Stimulated activated naive CD8-positive, alpha-beta T cell treated with anti-CD3 and anti-CD28 coated beads, Interleukin-15, Interleukin-2, amounts not matched to agents 100 ng/mL and 50 ng/mL, for 24 hours (primary cell): ENCODE measurements at regions not wholly inside any gene's neighbourhood (a gene's known extent, or its start where the extent isn't known, plus 50 kb on each side); places are given as distances from the start of the nearest gene placed in this dataset.

ENCODE experiments used
- H3K27ac Mint-ChIP-seq: one replicate; pipeline ENCODE4 v1.8.0; 2021; ENCODE audit warnings: mild to moderate bottlenecking, mixed read lengths
- H3K27me3 Mint-ChIP-seq: one replicate; pipeline ENCODE4 v1.8.0; 2021; ENCODE audit warnings: mixed read lengths
- H3K36me3 Mint-ChIP-seq: one replicate; pipeline ENCODE4 v1.8.0; 2021; ENCODE audit warnings: low read depth, mixed read lengths
- H3K4me1 Mint-ChIP-seq: one replicate; pipeline ENCODE4 v1.8.0; 2021; ENCODE audit warnings: low read depth, mixed read lengths
- H3K4me3 Mint-ChIP-seq: one replicate; pipeline ENCODE4 v1.8.0; 2021; ENCODE audit warnings: mild to moderate bottlenecking, mixed read lengths
- H3K9me3 Mint-ChIP-seq: one replicate; pipeline ENCODE4 v1.8.0; 2021; ENCODE audit warnings: mixed read lengths

DNA sequence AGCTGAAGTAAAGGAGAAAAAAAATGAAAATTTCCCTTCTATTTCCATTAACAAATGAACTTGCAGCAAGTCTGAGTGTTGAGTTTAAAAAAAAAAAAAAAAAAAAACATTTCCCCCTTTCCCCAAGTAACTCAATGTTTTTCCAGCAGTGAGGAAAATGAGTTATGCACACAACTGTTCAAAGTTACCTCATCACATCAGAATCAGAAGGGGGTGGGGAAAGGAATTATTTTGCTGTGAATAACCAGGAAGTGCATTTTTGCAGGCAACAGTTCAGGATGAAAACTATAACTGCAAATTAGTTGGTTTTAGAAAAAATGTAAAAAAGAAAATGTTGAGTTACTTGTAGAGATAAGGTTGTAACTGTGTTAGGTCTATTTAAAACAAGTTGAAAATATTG lies 568.9 kb upstream of the CITED2 start:
- no peak overlapping the region for H3K27ac Mint-ChIP-seq
- H3K9me3 Mint-ChIP-seq = no peaks in the 10 kb centered on the region
- H3K36me3 Mint-ChIP-seq = no peaks in the 10 kb centered on the region
- H3K4me3 Mint-ChIP-seq = no peak overlapping the region
- H3K27me3 Mint-ChIP-seq = peaks cover 6% of the 10 kb centered on the region
- H3K4me1 Mint-ChIP-seq = peaks cover 7% of the 10 kb centered on the region

- Mint-ChIP-seq H3K27me3 (peaks cover 6% of the 10 kb centered on the region), H3K9me3 (no peaks in the 10 kb centered on the region), H3K4me1 (peaks cover 7% of the 10 kb centered on the region), H3K4me3 (no peak overlapping the region), H3K27ac (no peak overlapping the region), H3K36me3 (no peaks in the 10 kb centered on the region)
Observed at GRCh38 chr6:139942331-139942730, 567.9 kb upstream of the CITED2 start.

DNA sequence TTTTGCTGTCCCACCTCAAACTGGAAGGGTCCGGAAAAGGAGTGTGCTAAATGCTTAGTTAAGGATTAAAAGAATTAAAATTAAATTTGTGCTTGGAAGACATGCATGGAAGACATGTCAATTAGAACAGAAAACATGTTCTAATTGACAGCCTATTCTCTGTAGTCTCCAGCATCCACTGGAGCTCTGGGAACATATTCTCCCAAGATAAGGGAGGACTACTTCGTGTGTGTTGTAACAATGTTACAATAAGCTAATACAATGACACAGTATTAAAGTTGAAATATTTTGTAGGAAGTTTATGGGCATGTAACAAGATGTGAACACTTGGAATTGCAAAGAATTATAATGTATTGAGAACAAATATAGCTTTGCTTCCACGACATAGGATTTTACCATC lies 567.4 kb upstream of the CITED2 start:
- H3K36me3 Mint-ChIP-seq = no peaks in the 10 kb centered on the region
- H3K9me3 Mint-ChIP-seq = no peaks in the 10 kb centered on the region
- H3K27ac Mint-ChIP-seq = no peak overlapping the region
- H3K27me3 Mint-ChIP-seq = peaks cover 6% of the 10 kb centered on the region
- H3K4me1 Mint-ChIP-seq = peaks cover 7% of the 10 kb centered on the region
- no peak overlapping the region for H3K4me3 Mint-ChIP-seq

- peaks cover 6% of the 10 kb centered on the region for H3K27me3 Mint-ChIP-seq
- H3K27ac Mint-ChIP-seq = no peak overlapping the region
- H3K4me3 Mint-ChIP-seq = no peak overlapping the region
- H3K36me3 Mint-ChIP-seq = no peaks in the 10 kb centered on the region
- H3K4me1 Mint-ChIP-seq = peaks cover 7% of the 10 kb centered on the region
- no peaks in the 10 kb centered on the region for H3K9me3 Mint-ChIP-seq
Observed at GRCh38 chr6:139940741-139941729, 566.6 kb upstream of the CITED2 start.

- no peaks in the 10 kb centered on the region for H3K9me3 Mint-ChIP-seq
- H3K27me3 Mint-ChIP-seq = peaks cover 6% of the 10 kb centered on the region
- no peaks in the 10 kb centered on the region for H3K36me3 Mint-ChIP-seq
- no peak overlapping the region for H3K27ac Mint-ChIP-seq
- H3K4me3 Mint-ChIP-seq = no peak overlapping the region
- peaks cover 7% of the 10 kb centered on the region for H3K4me1 Mint-ChIP-seq
Observed at GRCh38 chr6:139939189-139939979, 564.9 kb upstream of the CITED2 start.

DNA sequence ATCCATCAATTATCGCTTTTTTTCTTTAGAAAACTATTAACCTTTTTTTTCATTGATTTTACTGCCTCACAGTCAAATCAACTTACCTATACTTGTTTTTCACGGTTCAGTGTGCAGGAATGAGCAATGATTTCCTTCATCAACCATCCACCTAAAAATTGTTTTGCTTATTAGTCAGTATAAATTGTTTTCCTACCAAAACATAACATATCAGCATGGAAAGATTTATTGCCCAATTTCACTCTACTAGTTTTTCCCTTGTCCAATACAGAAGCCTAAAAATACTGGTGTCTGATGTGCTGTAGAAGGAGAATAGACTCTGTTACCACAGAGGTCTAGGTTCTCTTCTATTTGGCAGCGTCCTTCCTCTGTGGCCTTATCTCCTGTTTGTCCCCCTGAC lies 558.2 kb upstream of the CITED2 start:
- Mint-ChIP-seq H3K4me1 (no peaks in the 10 kb centered on the region), H3K27me3 (peaks cover 5% of the 10 kb centered on the region), H3K36me3 (no peaks in the 10 kb centered on the region), H3K9me3 (no peaks in the 10 kb centered on the region), H3K27ac (no peak overlapping the region), H3K4me3 (no peak overlapping the region)

DNA sequence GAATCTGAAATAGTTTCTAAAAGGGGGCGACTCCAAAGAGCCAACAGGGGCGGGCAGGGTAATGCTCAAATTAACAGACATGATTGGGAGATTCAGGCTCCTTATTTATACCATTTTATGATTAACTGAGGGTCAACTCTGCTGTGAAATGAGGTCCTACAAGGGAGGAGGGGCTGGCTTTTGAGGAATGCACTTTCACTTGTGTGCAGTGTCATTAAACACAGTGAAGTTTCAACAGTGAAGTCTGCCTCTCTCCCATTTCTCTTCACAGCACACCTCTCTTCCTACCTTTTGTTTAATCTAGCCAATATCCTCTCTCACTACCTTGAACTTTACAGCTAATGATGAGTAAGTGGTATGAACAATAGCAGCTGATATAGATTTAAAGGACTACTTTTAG lies 557.3 kb upstream of the CITED2 start:
- Mint-ChIP-seq H3K27me3 (peaks cover 8% of the 10 kb centered on the region), H3K27ac (no peak overlapping the region), H3K4me3 (no peak overlapping the region), H3K9me3 (no peaks in the 10 kb centered on the region), H3K4me1 (no peaks in the 10 kb centered on the region), H3K36me3 (no peaks in the 10 kb centered on the region)

- Mint-ChIP-seq H3K27me3 (peaks cover 12% of the 10 kb centered on the region), H3K36me3 (no peaks in the 10 kb centered on the region), H3K9me3 (no peaks in the 10 kb centered on the region), H3K4me1 (no peaks in the 10 kb centered on the region), H3K4me3 (no peak overlapping the region), H3K27ac (no peak overlapping the region)
Observed at GRCh38 chr6:139927742-139928305, 553.4 kb upstream of the CITED2 start.

DNA sequence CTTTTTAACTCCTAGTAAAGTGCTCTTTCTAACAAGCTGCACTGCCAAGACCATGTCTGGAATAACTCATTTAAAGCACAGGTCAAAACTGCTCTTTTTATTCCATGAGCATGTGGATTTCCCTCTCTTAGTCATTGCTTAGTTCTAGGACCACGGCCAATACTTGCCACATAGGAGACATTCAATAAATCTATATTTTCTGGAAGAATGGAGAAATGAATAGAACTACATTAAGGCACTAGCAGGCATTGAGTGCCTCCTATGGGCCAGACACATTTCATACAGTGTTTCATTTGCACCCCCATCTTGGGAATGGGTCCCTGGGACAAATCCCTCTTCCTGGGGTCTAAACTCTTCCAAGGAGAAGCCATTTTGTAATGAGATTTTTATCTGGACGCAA lies 552.8 kb upstream of the CITED2 start:
- Mint-ChIP-seq H3K4me1 (no peaks in the 10 kb centered on the region), H3K36me3 (no peaks in the 10 kb centered on the region), H3K27ac (no peak overlapping the region), H3K4me3 (no peak overlapping the region), H3K9me3 (no peaks in the 10 kb centered on the region), H3K27me3 (peaks cover 12% of the 10 kb centered on the region)

- Mint-ChIP-seq H3K36me3 (no peaks in the 10 kb centered on the region), H3K27ac (no peak overlapping the region)
Observed at GRCh38 chr6:139926711-139927110, 552.3 kb upstream of the CITED2 start.

DNA sequence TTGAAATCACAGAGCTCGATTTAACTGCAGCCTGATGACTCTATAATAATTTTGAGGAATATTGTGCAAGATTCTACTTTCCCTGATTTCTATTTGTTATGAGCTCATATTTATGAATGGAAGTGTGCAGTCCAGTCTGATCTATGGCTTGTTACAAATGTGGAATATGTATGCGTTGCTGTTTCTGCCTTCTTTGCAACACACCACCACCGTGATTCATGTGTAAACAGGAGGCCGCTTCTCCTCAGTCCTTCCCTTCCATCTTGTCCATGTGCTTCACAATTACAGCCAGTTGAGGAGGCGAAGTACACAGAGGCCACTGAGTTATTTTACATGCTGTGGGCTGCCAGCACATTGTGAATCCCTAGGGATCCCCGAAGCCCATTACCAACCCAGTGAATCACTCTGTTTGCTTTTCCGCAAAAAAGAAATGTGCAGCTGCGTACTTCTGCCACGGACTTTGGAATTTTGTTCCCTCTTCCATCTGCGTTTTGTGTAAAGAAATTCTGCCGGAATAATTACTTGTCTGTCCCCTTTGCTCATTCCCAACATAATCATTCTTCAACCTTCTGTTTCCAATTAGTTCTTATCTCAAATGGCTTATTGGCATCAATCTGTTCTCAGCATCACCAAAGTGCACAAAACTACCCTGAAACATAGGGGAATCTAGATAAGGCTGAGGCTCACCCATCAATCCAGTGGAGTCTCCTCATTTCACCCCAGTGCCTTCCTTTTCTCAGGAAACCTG lies 551.6 kb upstream of the CITED2 start:
- no peaks in the 10 kb centered on the region for H3K4me1 Mint-ChIP-seq
- H3K36me3 Mint-ChIP-seq = no peaks in the 10 kb centered on the region
- no peaks in the 10 kb centered on the region for H3K9me3 Mint-ChIP-seq
- H3K27me3 Mint-ChIP-seq = peaks cover 12% of the 10 kb centered on the region
- H3K4me3 Mint-ChIP-seq = no peak overlapping the region
- no peak overlapping the region for H3K27ac Mint-ChIP-seq

More at GRCh38 chr6:139926711-139927110, 552.3 kb upstream of the CITED2 start:
- H3K4me1 Mint-ChIP-seq = no peaks in the 10 kb centered on the region
- no peak overlapping the region for H3K4me3 Mint-ChIP-seq
- H3K9me3 Mint-ChIP-seq = no peaks in the 10 kb centered on the region
- peaks cover 12% of the 10 kb centered on the region for H3K27me3 Mint-ChIP-seq

- H3K4me1 Mint-ChIP-seq = peaks cover 15% of the 10 kb centered on the region
- peaks cover 20% of the 10 kb centered on the region for H3K27me3 Mint-ChIP-seq
- H3K4me3 Mint-ChIP-seq = no peak overlapping the region
- no peaks in the 10 kb centered on the region for H3K9me3 Mint-ChIP-seq
- no peak overlapping the region for H3K27ac Mint-ChIP-seq
- no peaks in the 10 kb centered on the region for H3K36me3 Mint-ChIP-seq
Observed at GRCh38 chr6:139923964-139924475, 549.6 kb upstream of the CITED2 start.

DNA sequence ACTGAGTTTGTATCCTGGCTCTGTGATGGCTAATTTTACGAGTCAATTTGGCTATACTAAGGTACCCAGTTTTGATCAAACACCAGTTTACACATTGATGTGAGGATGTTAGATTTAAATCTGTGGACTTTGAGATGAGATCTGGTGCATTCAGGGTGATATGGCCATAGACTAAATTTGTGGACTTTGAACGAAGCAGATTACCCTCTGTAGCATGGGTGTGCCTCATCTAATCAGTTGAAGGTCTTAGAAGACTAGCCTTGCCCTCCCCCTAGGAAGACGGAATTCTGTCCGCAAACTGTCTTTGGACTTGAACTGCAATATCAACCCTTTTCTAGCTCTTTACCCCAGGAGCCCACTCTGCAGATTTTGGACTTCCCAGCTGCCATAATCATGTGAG lies 547.8 kb upstream of the CITED2 start:
- H3K9me3 Mint-ChIP-seq = no peaks in the 10 kb centered on the region
- H3K4me3 Mint-ChIP-seq = no peak overlapping the region
- H3K4me1 Mint-ChIP-seq = peaks cover 15% of the 10 kb centered on the region
- H3K36me3 Mint-ChIP-seq = no peaks in the 10 kb centered on the region
- H3K27ac Mint-ChIP-seq = no peak overlapping the region
- H3K27me3 Mint-ChIP-seq = peaks cover 20% of the 10 kb centered on the region

GRCh38 chr6:139920776-139921100 lies 546.3 kb upstream of the CITED2 start:
- H3K4me3 Mint-ChIP-seq = no peak overlapping the region
- H3K27ac Mint-ChIP-seq = no peak overlapping the region
- peaks cover 13% of the 10 kb centered on the region for H3K27me3 Mint-ChIP-seq
- H3K4me1 Mint-ChIP-seq = peaks cover 15% of the 10 kb centered on the region
- H3K9me3 Mint-ChIP-seq = no peaks in the 10 kb centered on the region
- no peaks in the 10 kb centered on the region for H3K36me3 Mint-ChIP-seq
